GM23338 (cell line): ENCODE measurements at regions not wholly inside any gene's neighbourhood (a gene's known extent, or its start where the extent isn't known, plus 50 kb on each side); places are given as distances from the start of the nearest gene placed in this dataset.

ENCODE experiments used
- ATAC-seq: fragments of 200-7000 bp; cut with Tn5 transposase; 3 replicates; pipeline ENCODE4 v1.9.1; 2020
- DNase-seq: peaks from one replicate; pipeline ENCODE4 v3.0.0-alpha.2; 2015; ENCODE audit warnings: low spot score
- H2AFZ ChIP-seq: fragments of 200-600 bp; sonication (generic); 2 replicates; pipeline ENCODE4 v1.8.0; 2016; ENCODE audit warnings: antibody characterized with exemption, mild to moderate bottlenecking, moderate library complexity
- H3F3A ChIP-seq: fragments of 200-600 bp; sonication (generic); replicated peaks from 2 replicates; pipeline ENCODE4 v1.8.0; 2017; ENCODE audit warnings: antibody characterized with exemption, mixed run types, low read depth
- H3K27ac ChIP-seq: fragments of 200-600 bp; sonication (generic); 2 replicates; pipeline ENCODE4 v1.6.1; 2016; ENCODE audit warnings: low read depth
- H3K27me3 ChIP-seq: fragments of 200-600 bp; sonication (generic); 2 replicates; pipeline ENCODE4 v1.8.0; 2016; ENCODE audit warnings: mild to moderate bottlenecking, mixed run types, moderate library complexity; ENCODE audit not compliant: insufficient read depth
- H3K36me3 ChIP-seq: fragments of 200-600 bp; sonication (generic); 2 replicates; pipeline ENCODE4 v1.8.0; 2016; ENCODE audit warnings: mild to moderate bottlenecking; ENCODE audit not compliant: insufficient read depth
- H3K4me1 ChIP-seq: fragments of 200-600 bp; sonication (generic); 2 replicates; pipeline ENCODE4 v1.8.0; 2016; ENCODE audit warnings: mild to moderate bottlenecking, moderate library complexity; ENCODE audit not compliant: insufficient read depth
- H3K4me2 ChIP-seq: fragments of 200-600 bp; sonication (generic); 2 replicates; pipeline ENCODE4 v1.7.1; 2017; ENCODE audit warnings: mixed run types
- H3K4me3 ChIP-seq: fragments of 200-600 bp; sonication (generic); 2 replicates; pipeline ENCODE4 v1.6.1; 2016; ENCODE audit warnings: mixed run types
- H3K79me2 ChIP-seq: fragments of 200-600 bp; sonication (generic); replicated peaks from 2 replicates; pipeline ENCODE4 v1.8.0; 2017; ENCODE audit warnings: mild to moderate bottlenecking; ENCODE audit not compliant: insufficient read depth
- H3K9me2 ChIP-seq: fragments of 200-600 bp; sonication (generic); 2 replicates; pipeline ENCODE4 v1.8.0; 2017; ENCODE audit not compliant: insufficient read depth
- H4K20me1 ChIP-seq: fragments of 200-600 bp; sonication (generic); replicated peaks from 2 replicates; pipeline ENCODE4 v1.8.0; 2017; ENCODE audit warnings: mild to moderate bottlenecking; ENCODE audit not compliant: insufficient read depth
- H3K27ac Mint-ChIP-seq: 2 replicates; pipeline ENCODE4 v1.8.0; 2020; ENCODE audit warnings: inconsistent platforms, mild to moderate bottlenecking, moderate library complexity, mixed read lengths
- H3K27me3 Mint-ChIP-seq: 3 replicates; pipeline ENCODE4 v1.8.0; 2022; ENCODE audit warnings: low read depth, mild to moderate bottlenecking, moderate library complexity, mixed read lengths, inconsistent platforms; ENCODE audit not compliant: insufficient read depth, poor library complexity
- H3K36me3 Mint-ChIP-seq: 3 replicates; pipeline ENCODE4 v1.8.0; 2021; ENCODE audit warnings: low read depth, mild to moderate bottlenecking, inconsistent platforms, moderate library complexity, mixed read lengths
- H3K4me1 Mint-ChIP-seq: 3 replicates; pipeline ENCODE4 v1.8.0; 2020; ENCODE audit warnings: mild to moderate bottlenecking, inconsistent platforms, mixed read lengths
- H3K4me3 Mint-ChIP-seq: 3 replicates; pipeline ENCODE4 v1.8.0; 2021; ENCODE audit warnings: moderate library complexity, mild to moderate bottlenecking, inconsistent platforms, mixed read lengths
- H3K9me3 Mint-ChIP-seq: 3 replicates; pipeline ENCODE4 v1.8.0; 2020; ENCODE audit warnings: moderate library complexity, mild to moderate bottlenecking, inconsistent platforms, mixed read lengths
- CREB1 ChIP-seq: fragments of 250-450 bp; sonication (Bioruptor Pico); IDR thresholded peaks from 2 replicates; pipeline ENCODE4 v1.5.0; 2020; ENCODE audit warnings: low read depth, mild to moderate bottlenecking, moderate library complexity
- ETS1 ChIP-seq: IDR thresholded peaks from 2 replicates; pipeline ENCODE4 v1.6.1; 2016; ENCODE audit warnings: antibody characterized with exemption
- EZH2 ChIP-seq: fragments of 200-600 bp; sonication (generic); IDR thresholded peaks from one replicate; pipeline ENCODE4 v1.8.0; 2017; ENCODE audit warnings: antibody characterized with exemption, mild to moderate bottlenecking, low read depth; ENCODE audit not compliant: unreplicated experiment
- EZH2phosphoT487 ChIP-seq: fragments of 200-600 bp; sonication (generic); IDR thresholded peaks from one replicate; pipeline ENCODE4 v1.8.1; 2018; ENCODE audit warnings: antibody characterized with exemption; ENCODE audit not compliant: unreplicated experiment
- NANOG ChIP-seq: IDR thresholded peaks from 2 replicates; pipeline ENCODE4 v1.6.1; 2016; ENCODE audit warnings: antibody characterized with exemption, borderline replicate concordance
- POLR2AphosphoS5 ChIP-seq: IDR thresholded peaks from 2 replicates; pipeline ENCODE4 v1.6.1; 2016; ENCODE audit warnings: antibody characterized with exemption, low read depth
- REST ChIP-seq: IDR thresholded peaks from one replicate; pipeline ENCODE4 v1.6.1; 2018; ENCODE audit warnings: antibody characterized with exemption; ENCODE audit not compliant: unreplicated experiment
- STAT1 ChIP-seq: IDR thresholded peaks from one replicate; pipeline ENCODE4 v1.6.1; 2016; ENCODE audit warnings: antibody characterized with exemption; ENCODE audit not compliant: unreplicated experiment
- ZNF114 ChIP-seq: fragments of 250-450 bp; sonication (Bioruptor Pico); IDR thresholded peaks from 2 replicates; pipeline ENCODE4 v1.5.0; 2020; ENCODE audit warnings: mild to moderate bottlenecking, moderate library complexity
- ZNF331 ChIP-seq: fragments of 250-450 bp; sonication (Bioruptor Pico); IDR thresholded peaks from 2 replicates; pipeline ENCODE4 v1.5.0; 2020; ENCODE audit warnings: low read depth, mild to moderate bottlenecking, moderate library complexity

- TF ChIP-seq ETS1 (no peak), STAT1 (no peak), POLR2AphosphoS5 (no peak), EZH2phosphoT487 (no peak), NANOG (no peak), CREB1 (CRISPR knock-in tag) (no peak), REST (no peak)
Observed at GRCh38 chr3:153657046-153657445, 464.1 kb upstream of the ARHGEF26 start (continued).

GRCh38 chr3:153657461-153657860 lies 463.7 kb upstream of the ARHGEF26 start:
- no peaks in the 10 kb centered on the region for H3F3A ChIP-seq
- H3K9me2 ChIP-seq = no peaks in the 10 kb centered on the region; the same call in 1 of the 2 replicates
- no peak overlapping the region for H2AFZ ChIP-seq
- DNase-seq (no peak), ATAC-seq (no peak)
- Mint-ChIP-seq H3K27ac (no peak overlapping the region), H3K9me3 (peaks cover 15% of the 10 kb centered on the region; the same call in 2 of the 3 replicates), H3K36me3 (peaks cover 7% of the 10 kb centered on the region; the same call in 1 of the 3 replicates), H3K4me1 (no peaks in the 10 kb centered on the region), H3K4me3 (no peak overlapping the region), H3K27me3 (peaks cover 3% of the 10 kb centered on the region)
- no peak overlapping the region for H3K4me2 ChIP-seq
- no peaks in the 10 kb centered on the region for H3K79me2 ChIP-seq
- H4K20me1 ChIP-seq = no peaks in the 10 kb centered on the region
- H3K27me3 ChIP-seq = no peaks in the 10 kb centered on the region
- no peaks in the 10 kb centered on the region for H3K36me3 ChIP-seq
- no peak overlapping the region for H3K27ac ChIP-seq
- H3K4me1 ChIP-seq = no peaks in the 10 kb centered on the region
- H3K4me3 ChIP-seq = no peak overlapping the region
- TF ChIP-seq STAT1 (no peak), REST (no peak), ZNF331 (no peak), ZNF114 (CRISPR knock-in tag) (no peak), ETS1 (no peak), EZH2 (no peak)
